Colonic mucosa (tissue), 4 donors: ENCODE measurements at regions not wholly inside any gene's neighbourhood (a gene's known extent, or its start where the extent isn't known, plus 50 kb on each side); places are given as distances from the start of the nearest gene placed in this dataset.

Experiments used
- DNase-seq: peaks from one replicate; pipeline ENCODE4 v3.0.0-alpha.2; 2020
- H3K27ac ChIP-seq: fragments of 200-600 bp; one replicate; pipeline ENCODE4 v1.8.0; 2021
- H3K27me3 ChIP-seq: fragments of 200-600 bp; one replicate; pipeline ENCODE4 v1.8.0; 2021
- H3K36me3 ChIP-seq: fragments of 200-600 bp; one replicate; pipeline ENCODE4 v1.8.0; 2021
- H3K4me1 ChIP-seq: fragments of 200-600 bp; one replicate; pipeline ENCODE4 v1.8.0; 2021; ENCODE audit warnings: mild to moderate bottlenecking
- H3K4me3 ChIP-seq: fragments of 200-600 bp; one replicate; pipeline ENCODE4 v1.8.0; 2021
- H3K9ac ChIP-seq, 2 donors: one replicate each; pipeline ENCODE4 v1.7.0; 2013; ENCODE audit warnings: control low read depth in 2 of 2, low read depth in 2 of 2, low read length in 2 of 2
- H3K9me3 ChIP-seq: fragments of 200-600 bp; one replicate; pipeline ENCODE4 v1.8.0; 2021
- intact Hi-C: fragments of 100-400 bp; cut with DNase I; formaldehyde crosslinking; loops from one replicate; pipeline ENCODE4 v1.14.1; 2022
- TF ChIP-seq, protein P1 (sequence below): fragments of 200-600 bp; IDR thresholded peaks from one replicate; pipeline ENCODE4 v1.8.0; 2022; ENCODE audit warnings: antibody characterized with exemption, mild to moderate bottlenecking
- donor health status: healthy.
- donor health status: DM: no; HTN: no; CAD: no.
- donor health status: DM: no; HTN: no; CAD: no.

DNA sequence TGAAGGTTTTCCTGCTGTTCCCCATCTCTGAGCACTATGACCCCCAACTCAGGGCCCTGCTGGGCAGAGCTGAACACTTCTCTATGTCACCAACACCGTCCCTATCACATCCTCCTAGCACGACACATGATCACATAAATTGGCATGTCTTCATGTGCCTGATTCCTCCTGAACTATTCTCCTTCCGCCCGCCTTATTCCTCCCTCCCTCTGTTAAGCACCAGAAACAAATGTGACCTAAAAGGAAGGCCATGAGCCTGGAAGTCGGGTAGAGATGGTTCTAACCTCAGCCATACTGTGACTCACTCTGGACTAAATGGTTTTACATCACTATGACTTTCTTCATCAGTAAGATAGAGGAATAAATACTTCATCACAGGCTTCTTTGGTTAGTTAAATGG is 80.8 kb upstream of the DYNLRB2 start:
- Histone ChIP-seq H3K9me3 (no peaks in the 10 kb centered on the region), H3K36me3 (no peaks in the 10 kb centered on the region), H3K9ac (no peak overlapping the region), H3K27ac (no peak overlapping the region), H3K27me3 (no peaks in the 10 kb centered on the region), H3K4me3 (no peak overlapping the region), H3K4me1 (no peaks in the 10 kb centered on the region)
- TF ChIP-seq, protein P1, sequence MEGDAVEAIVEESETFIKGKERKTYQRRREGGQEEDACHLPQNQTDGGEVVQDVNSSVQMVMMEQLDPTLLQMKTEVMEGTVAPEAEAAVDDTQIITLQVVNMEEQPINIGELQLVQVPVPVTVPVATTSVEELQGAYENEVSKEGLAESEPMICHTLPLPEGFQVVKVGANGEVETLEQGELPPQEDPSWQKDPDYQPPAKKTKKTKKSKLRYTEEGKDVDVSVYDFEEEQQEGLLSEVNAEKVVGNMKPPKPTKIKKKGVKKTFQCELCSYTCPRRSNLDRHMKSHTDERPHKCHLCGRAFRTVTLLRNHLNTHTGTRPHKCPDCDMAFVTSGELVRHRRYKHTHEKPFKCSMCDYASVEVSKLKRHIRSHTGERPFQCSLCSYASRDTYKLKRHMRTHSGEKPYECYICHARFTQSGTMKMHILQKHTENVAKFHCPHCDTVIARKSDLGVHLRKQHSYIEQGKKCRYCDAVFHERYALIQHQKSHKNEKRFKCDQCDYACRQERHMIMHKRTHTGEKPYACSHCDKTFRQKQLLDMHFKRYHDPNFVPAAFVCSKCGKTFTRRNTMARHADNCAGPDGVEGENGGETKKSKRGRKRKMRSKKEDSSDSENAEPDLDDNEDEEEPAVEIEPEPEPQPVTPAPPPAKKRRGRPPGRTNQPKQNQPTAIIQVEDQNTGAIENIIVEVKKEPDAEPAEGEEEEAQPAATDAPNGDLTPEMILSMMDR: no peak
- intact Hi-C loops: loop anchor here (10.0 kb wide), 1 partner anchor 465 kb away; no protein-coding TSS in a partner anchor
- DNase-seq: no peak

DNA sequence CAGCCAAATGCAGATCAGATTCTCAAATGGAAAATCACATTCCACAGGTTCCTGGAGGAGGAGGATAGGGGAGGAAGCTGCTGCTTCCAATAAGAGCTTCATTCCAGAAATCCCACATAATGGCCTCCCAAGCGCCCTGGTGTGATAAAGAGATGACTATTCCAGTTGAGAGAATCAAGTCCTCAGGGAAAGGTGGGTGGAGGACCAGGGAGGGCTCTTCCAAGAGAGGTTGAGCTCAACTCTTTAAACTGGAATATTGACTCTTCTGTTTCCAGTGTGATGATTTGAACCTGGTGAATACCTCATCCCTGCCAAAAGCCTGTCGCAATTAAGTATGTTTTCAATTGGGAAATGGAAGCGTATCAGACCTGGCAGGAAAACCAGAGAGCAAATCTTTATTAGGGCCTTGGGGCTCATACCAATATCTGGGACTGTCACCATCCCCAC is 81.4 kb upstream of the DYNLRB2 start:
- no peaks in the 10 kb centered on the region for H3K36me3 ChIP-seq
- H3K4me1 ChIP-seq: no peaks in the 10 kb centered on the region
- no peaks in the 10 kb centered on the region for H3K27me3 ChIP-seq
- H3K9ac ChIP-seq: no peak overlapping the region
- H3K9me3 ChIP-seq: no peaks in the 10 kb centered on the region
- H3K4me3 ChIP-seq: no peak overlapping the region
- TF ChIP-seq, protein P1: no peak
- intact Hi-C loops: no loop called here
- no peak overlapping the region for H3K27ac ChIP-seq
- no peak for DNase-seq

DNA sequence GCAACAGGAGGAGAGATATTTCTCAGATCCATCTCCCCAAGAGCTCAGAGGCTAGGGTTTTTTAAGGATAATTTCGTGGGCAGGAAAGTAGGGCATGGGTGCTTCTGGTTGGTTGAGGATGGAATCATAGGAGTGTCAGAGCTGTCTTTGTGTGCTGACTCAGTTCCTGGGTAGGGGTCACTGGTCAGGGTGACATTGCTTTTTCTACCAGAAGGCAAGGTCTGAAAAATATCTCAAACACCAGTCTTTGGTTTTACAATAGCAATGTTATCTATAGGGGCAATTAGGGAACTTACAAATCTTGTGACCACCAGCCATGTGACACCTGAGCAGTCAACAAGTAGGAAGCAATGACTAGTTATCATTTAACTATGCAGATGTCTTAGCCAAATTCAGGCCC is 82.9 kb upstream of the DYNLRB2 start:
- no peaks in the 10 kb centered on the region for H3K4me1 ChIP-seq
- TF ChIP-seq, protein P1: no peak
- H3K9ac ChIP-seq: no peak overlapping the region
- H3K9me3 ChIP-seq: no peaks in the 10 kb centered on the region
- H3K27ac ChIP-seq: no peak overlapping the region
- H3K36me3 ChIP-seq: no peaks in the 10 kb centered on the region
- H3K27me3 ChIP-seq: no peaks in the 10 kb centered on the region
- intact Hi-C loops: no loop called here
- no peak overlapping the region for H3K4me3 ChIP-seq
- DNase-seq: no peak

DNA sequence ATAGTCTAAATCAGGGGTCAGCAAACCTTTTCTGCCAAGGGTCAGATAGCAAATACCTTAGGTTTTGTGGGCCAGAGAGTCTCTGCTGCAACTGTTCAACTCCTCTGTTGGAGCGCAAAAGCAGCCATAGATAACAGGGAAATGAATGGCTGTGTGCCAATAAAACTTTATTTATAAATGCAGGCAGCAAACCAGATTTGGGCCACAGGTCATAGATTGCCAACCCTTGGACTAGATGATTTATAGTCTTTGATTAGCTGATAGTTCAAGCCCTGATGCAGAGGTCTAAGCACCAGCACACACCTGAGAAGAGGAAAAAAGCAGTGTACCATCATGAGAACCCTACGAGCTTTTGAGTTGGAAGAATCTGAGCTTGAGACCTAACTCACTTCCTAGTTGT is 86.0 kb upstream of the DYNLRB2 start:
- Histone ChIP-seq H3K9me3 (no peaks in the 10 kb centered on the region), H3K36me3 (no peaks in the 10 kb centered on the region), H3K4me1 (no peaks in the 10 kb centered on the region), H3K4me3 (no peak overlapping the region), H3K27ac (no peak overlapping the region), H3K27me3 (no peaks in the 10 kb centered on the region), H3K9ac (no peak overlapping the region)
- intact Hi-C loops: no loop called here
- no peak for DNase-seq
- TF ChIP-seq, protein P1: no peak

DNA sequence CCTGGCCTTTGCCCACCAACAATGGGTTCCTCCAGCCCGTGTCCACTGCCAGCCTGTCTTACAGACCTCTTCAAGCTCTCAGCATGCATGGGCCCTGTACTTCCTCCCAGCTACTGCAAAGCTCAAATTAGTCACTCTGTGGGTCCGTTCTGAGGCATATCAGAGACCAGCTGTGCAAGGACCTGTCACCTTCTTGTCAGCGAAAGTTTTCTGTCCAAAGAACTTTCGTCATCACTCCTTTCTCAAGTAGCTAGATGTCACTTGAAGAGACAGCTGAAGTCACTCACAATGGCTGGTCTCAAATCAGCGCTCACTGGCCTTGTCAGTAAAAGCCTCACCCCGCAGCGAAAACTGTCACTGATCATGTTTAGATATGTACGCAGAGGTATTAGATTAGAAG is 91.4 kb upstream of the DYNLRB2 start:
- Histone ChIP-seq H3K27me3 (no peaks in the 10 kb centered on the region), H3K27ac (no peak overlapping the region), H3K36me3 (no peaks in the 10 kb centered on the region), H3K4me3 (no peak overlapping the region), H3K9me3 (no peaks in the 10 kb centered on the region), H3K9ac (no peak overlapping the region), H3K4me1 (no peaks in the 10 kb centered on the region)
- TF ChIP-seq, protein P1: no peak
- intact Hi-C loops: no loop called here
- no peak for DNase-seq

DNA sequence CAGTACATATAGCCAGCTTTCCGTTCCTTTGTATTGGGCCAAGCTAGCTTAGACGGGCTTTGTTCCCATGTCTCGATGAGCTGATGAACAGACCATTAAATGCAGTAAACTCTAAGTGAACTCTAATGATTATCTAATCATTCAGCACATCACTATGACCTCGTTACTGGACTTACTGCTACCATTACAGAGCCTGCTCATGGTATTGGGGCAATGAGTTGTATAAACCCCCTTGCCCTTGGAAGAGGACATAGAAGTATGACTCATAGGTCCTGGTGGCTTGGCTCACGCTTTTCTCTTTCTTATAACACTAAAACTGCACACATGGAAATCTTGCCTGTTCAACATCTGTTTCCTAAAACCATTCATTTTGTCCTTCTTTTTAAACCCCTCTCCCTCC is 93.6 kb upstream of the DYNLRB2 start:
- DNase-seq: no peak
- TF ChIP-seq, protein P1: no peak
- Histone ChIP-seq H3K4me1 (no peaks in the 10 kb centered on the region), H3K9me3 (no peaks in the 10 kb centered on the region), H3K36me3 (no peaks in the 10 kb centered on the region), H3K4me3 (no peak overlapping the region), H3K27ac (no peak overlapping the region), H3K27me3 (no peaks in the 10 kb centered on the region), H3K9ac (no peak overlapping the region)
- intact Hi-C loops: no loop called here
